ENCODE measurements at regions not wholly inside any gene's neighbourhood (a gene's known extent, or its start where the extent isn't known, plus 50 kb on each side); places are given as distances from the start of the nearest gene placed in this dataset.

- H3K4me3 ChIP-seq (ENCODE audit: low read length) = no peak overlapping the region
- no peak for TF ChIP-seq ZNF274 (IDR thresholded peaks at IDR 0.05; ENCODE audit: low read depth, low read length)
Measured at GRCh38 chr5:164253764-164254163, 748.3 kb downstream of the MAT2B start.

GRCh38 chr5:164255598-164256213 lies 750.3 kb downstream of the MAT2B start:
- no peak for TF ChIP-seq ZNF274 (IDR thresholded peaks at IDR 0.05; ENCODE audit: low read depth, low read length)
- no peak overlapping the region for H3K4me3 ChIP-seq (ENCODE audit: low read length)

GRCh38 chr5:164256351-164256750 lies 750.9 kb downstream of the MAT2B start:
- TF ChIP-seq ZNF274 (IDR thresholded peaks at IDR 0.05; ENCODE audit: low read depth, low read length) = no peak
- H3K4me3 ChIP-seq (ENCODE audit: low read length) = no peak overlapping the region

GRCh38 chr5:164256954-164257353 lies 751.5 kb downstream of the MAT2B start:
- TF ChIP-seq ZNF274 (IDR thresholded peaks at IDR 0.05; ENCODE audit: low read depth, low read length) = no peak
- H3K4me3 ChIP-seq (ENCODE audit: low read length) = no peak overlapping the region

- TF ChIP-seq ZNF274 (IDR thresholded peaks at IDR 0.05; ENCODE audit: low read depth, low read length) = no peak
- no peak overlapping the region for H3K4me3 ChIP-seq (ENCODE audit: low read length)
Measured at GRCh38 chr5:164265566-164265965, 760.1 kb downstream of the MAT2B start.

- no peak for TF ChIP-seq ZNF274 (IDR thresholded peaks at IDR 0.05; ENCODE audit: low read depth, low read length)
- H3K4me3 ChIP-seq (ENCODE audit: low read length) = no peak overlapping the region
Measured at GRCh38 chr5:164266571-164266970, 761.2 kb downstream of the MAT2B start.

GRCh38 chr5:164277720-164278119 lies 772.3 kb downstream of the MAT2B start:
- TF ChIP-seq ZNF274 (IDR thresholded peaks at IDR 0.05; ENCODE audit: low read depth, low read length) = no peak
- H3K4me3 ChIP-seq (ENCODE audit: low read length) = no peak overlapping the region

- TF ChIP-seq ZNF274 (IDR thresholded peaks at IDR 0.05; ENCODE audit: low read depth, low read length) = no peak
- H3K4me3 ChIP-seq (ENCODE audit: low read length) = no peak overlapping the region
Measured at GRCh38 chr5:164289526-164289925, 784.1 kb downstream of the MAT2B start.

GRCh38 chr5:164296603-164297080 lies 791.2 kb downstream of the MAT2B start:
- no peak for TF ChIP-seq ZNF274 (IDR thresholded peaks at IDR 0.05; ENCODE audit: low read depth, low read length)
- H3K4me3 ChIP-seq (ENCODE audit: low read length) = no peak overlapping the region

- no peak for TF ChIP-seq ZNF274 (IDR thresholded peaks at IDR 0.05; ENCODE audit: low read depth, low read length)
- no peak overlapping the region for H3K4me3 ChIP-seq (ENCODE audit: low read length)
Measured at GRCh38 chr5:164298165-164298564, 792.7 kb downstream of the MAT2B start.

- no peak overlapping the region for H3K4me3 ChIP-seq (ENCODE audit: low read length)
- no peak for TF ChIP-seq ZNF274 (IDR thresholded peaks at IDR 0.05; ENCODE audit: low read depth, low read length)
Measured at GRCh38 chr5:164300295-164300694, 794.9 kb downstream of the MAT2B start.

- no peak overlapping the region for H3K4me3 ChIP-seq (ENCODE audit: low read length)
- TF ChIP-seq ZNF274 (IDR thresholded peaks at IDR 0.05; ENCODE audit: low read depth, low read length) = no peak
Measured at GRCh38 chr5:164301136-164301535, 795.7 kb downstream of the MAT2B start.

- H3K4me3 ChIP-seq (ENCODE audit: low read length) = no peak overlapping the region
- no peak for TF ChIP-seq ZNF274 (IDR thresholded peaks at IDR 0.05; ENCODE audit: low read depth, low read length)
Measured at GRCh38 chr5:164301708-164302107, 796.3 kb downstream of the MAT2B start.

GRCh38 chr5:164302533-164303235 lies 797.3 kb downstream of the MAT2B start:
- TF ChIP-seq ZNF274 (IDR thresholded peaks at IDR 0.05; ENCODE audit: low read depth, low read length) = no peak
- H3K4me3 ChIP-seq (ENCODE audit: low read length) = no peak overlapping the region

- H3K4me3 ChIP-seq (ENCODE audit: low read length) = no peak overlapping the region
- TF ChIP-seq ZNF274 (IDR thresholded peaks at IDR 0.05; ENCODE audit: low read depth, low read length) = no peak
Measured at GRCh38 chr5:164303646-164304215, 798.3 kb downstream of the MAT2B start.
